Peyer's patch (tissue), 4 donors: ENCODE measurements at regions not wholly inside any gene's neighbourhood (a gene's known extent, or its start where the extent isn't known, plus 50 kb on each side); places are given as distances from the start of the nearest gene placed in this dataset.
"Not testable (repeated sequence)": the region's sequence is repeated elsewhere in the genome, so short reads cannot be mapped to it uniquely, and the experiment has no call there.

Experiments
- POLR2A ChIP-seq, 2 donors: fragments of 450-650 bp; IDR thresholded peaks; one replicate each; pipeline ENCODE4 v1.5.1; 2017; ENCODE audit warnings: antibody characterized with exemption in 2 of 2, mild to moderate bottlenecking in 2 of 2, moderate library complexity in 2 of 2
- TF ChIP-seq, protein P1 (sequence below), 6 experiments: fragments of 450-650 bp in 4 of 6; fragments of 200-600 bp in 2 of 6; sonication (generic) in 1 of 6; IDR thresholded peaks; one replicate each; pipeline ENCODE4 v1.5.1; 2017 to 2019; ENCODE audit warnings: antibody characterized with exemption in 6 of 6, mild to moderate bottlenecking in 3 of 6, moderate library complexity in 1 of 6

DNA sequence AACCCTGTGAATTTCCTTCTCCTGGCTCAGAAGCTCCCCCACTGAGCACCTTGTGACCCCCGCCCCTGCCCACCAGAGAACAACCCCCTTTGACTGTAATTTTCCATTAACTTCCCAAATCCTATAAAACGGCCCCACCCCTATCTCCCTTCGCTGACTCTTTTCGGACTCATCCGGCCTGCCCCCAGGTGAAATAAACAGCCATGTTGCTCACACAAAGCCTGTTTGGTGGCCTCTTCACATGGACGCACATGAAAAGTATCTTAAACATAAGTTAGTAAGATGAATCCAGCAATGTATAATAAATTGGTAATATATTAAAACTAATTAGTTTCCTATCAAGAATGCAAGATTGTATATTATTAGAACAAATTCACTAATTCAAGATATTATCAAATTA is 462.3 kb upstream of the NETO1 start:
- TF ChIP-seq, protein P1, sequence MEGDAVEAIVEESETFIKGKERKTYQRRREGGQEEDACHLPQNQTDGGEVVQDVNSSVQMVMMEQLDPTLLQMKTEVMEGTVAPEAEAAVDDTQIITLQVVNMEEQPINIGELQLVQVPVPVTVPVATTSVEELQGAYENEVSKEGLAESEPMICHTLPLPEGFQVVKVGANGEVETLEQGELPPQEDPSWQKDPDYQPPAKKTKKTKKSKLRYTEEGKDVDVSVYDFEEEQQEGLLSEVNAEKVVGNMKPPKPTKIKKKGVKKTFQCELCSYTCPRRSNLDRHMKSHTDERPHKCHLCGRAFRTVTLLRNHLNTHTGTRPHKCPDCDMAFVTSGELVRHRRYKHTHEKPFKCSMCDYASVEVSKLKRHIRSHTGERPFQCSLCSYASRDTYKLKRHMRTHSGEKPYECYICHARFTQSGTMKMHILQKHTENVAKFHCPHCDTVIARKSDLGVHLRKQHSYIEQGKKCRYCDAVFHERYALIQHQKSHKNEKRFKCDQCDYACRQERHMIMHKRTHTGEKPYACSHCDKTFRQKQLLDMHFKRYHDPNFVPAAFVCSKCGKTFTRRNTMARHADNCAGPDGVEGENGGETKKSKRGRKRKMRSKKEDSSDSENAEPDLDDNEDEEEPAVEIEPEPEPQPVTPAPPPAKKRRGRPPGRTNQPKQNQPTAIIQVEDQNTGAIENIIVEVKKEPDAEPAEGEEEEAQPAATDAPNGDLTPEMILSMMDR (IDR thresholded peaks at IDR 0.05) = not testable (repeated sequence)
- not testable (repeated sequence) for TF ChIP-seq POLR2A (IDR thresholded peaks at IDR 0.05)
